ENCODE measurements at regions not wholly inside any gene's neighbourhood (a gene's known extent, or its start where the extent isn't known, plus 50 kb on each side); places are given as distances from the start of the nearest gene placed in this dataset.
"Not testable (repeated sequence)": the region's sequence is repeated elsewhere in the genome, so short reads cannot be mapped to it uniquely, and the experiment has no call there.

DNA sequence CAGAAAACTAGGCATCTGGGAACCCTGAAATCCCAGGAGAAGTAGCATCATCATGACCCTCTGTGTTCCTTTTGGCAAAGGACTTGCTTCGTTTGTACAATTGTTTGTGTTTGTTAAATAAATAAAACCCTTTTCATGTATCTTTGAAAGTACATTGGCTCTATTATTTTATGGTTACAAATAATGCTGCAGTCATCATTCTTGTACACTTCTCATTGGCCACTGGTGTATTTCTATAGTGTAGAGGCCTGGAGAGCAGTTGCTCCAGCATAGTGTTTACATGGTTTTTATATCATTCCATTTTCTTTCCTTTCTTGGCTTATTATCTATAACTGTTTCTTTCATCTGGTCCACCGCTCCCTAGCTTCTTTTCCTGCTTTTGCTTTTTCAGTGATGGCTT lies 253.3 kb downstream of the FAM72C start:
- intact Hi-C loops (cut with DNase I) = no loop called here
- FAIRE-seq (no peak), DNase-seq (no peak)
- TF ChIP-seq, protein P1, sequence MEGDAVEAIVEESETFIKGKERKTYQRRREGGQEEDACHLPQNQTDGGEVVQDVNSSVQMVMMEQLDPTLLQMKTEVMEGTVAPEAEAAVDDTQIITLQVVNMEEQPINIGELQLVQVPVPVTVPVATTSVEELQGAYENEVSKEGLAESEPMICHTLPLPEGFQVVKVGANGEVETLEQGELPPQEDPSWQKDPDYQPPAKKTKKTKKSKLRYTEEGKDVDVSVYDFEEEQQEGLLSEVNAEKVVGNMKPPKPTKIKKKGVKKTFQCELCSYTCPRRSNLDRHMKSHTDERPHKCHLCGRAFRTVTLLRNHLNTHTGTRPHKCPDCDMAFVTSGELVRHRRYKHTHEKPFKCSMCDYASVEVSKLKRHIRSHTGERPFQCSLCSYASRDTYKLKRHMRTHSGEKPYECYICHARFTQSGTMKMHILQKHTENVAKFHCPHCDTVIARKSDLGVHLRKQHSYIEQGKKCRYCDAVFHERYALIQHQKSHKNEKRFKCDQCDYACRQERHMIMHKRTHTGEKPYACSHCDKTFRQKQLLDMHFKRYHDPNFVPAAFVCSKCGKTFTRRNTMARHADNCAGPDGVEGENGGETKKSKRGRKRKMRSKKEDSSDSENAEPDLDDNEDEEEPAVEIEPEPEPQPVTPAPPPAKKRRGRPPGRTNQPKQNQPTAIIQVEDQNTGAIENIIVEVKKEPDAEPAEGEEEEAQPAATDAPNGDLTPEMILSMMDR (IDR thresholded peaks at IDR 0.05; ENCODE audit: borderline replicate concordance, extremely low read depth, insufficient read depth) = no peak
- H3K36me3 ChIP-seq (ENCODE audit: control insufficient read depth in 2 of 3, insufficient read depth in 3 of 3, low read length in 3 of 3) = no peaks in the 10 kb centered on the region
- H3K9me3 ChIP-seq (ENCODE audit: control insufficient read depth in 2 of 3, insufficient read depth in 1 of 3, low read length in 3 of 3) = no peaks in the 10 kb centered on the region
- H3K9ac ChIP-seq (ENCODE audit: low read length in 3 of 3) = no peak overlapping the region
- H3K4me1 ChIP-seq (ENCODE audit: control insufficient read depth in 2 of 3, insufficient read depth in 2 of 3, low read depth in 1 of 3, low read length in 3 of 3) = no peaks in the 10 kb centered on the region
- no peaks in the 10 kb centered on the region for H3K27me3 ChIP-seq (ENCODE audit: control insufficient read depth, insufficient read depth, low read length)
- H3K27ac ChIP-seq (ENCODE audit: low read depth in 2 of 2, low read length in 2 of 2) = no peak overlapping the region
- no peak overlapping the region for H3K4me3 ChIP-seq (ENCODE audit: low read length in 3 of 3)

DNA sequence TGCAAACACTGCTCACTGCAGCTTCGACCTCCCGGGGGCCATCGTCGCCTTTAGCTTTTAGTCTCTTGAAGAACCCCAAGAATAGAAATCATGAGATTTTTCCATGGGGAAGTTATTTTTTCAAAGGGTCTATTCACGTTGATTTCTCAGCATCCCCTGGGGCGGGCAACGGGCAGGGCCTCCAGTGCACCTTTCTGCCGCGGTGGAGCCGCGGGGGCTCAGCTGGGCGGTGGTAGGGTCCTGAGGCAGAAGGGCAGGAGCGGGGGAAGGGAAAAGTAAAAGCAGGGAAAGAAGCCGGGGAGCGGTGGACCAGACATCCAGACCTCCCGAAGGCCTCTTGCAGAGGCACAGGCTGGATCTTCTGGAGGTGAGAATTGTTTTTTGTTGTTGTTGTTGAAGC lies 253.8 kb downstream of the FAM72C start:
- FAIRE-seq = no peak
- H3K27me3 ChIP-seq (ENCODE audit: control insufficient read depth, insufficient read depth, low read length) = no peaks in the 10 kb centered on the region

DNA sequence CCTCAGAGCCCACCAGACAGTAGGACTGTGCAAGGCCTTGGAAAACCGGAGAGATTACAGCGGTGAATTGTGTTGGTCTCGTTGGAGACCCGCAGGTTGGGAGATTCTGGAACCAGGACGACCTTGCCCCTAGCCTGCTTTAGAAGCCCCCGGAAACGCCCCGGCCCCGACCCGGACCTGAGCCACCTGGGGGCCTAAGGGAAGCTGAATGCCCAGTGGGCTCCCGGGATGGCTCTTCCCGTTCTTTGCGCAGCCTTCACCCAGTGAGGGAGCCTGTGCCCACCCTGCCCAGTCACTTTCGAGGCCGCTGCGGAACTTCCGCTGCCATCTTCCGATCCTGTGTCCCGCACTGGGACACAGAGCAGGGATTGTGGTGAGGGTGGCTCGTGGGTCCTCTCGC lies 254.4 kb downstream of the FAM72C start:
- Histone ChIP-seq H3K27ac (ENCODE audit: low read depth in 2 of 2, low read length in 2 of 2) (no peak overlapping the region), H3K27me3 (ENCODE audit: control insufficient read depth, insufficient read depth, low read length) (no peaks in the 10 kb centered on the region), H3K9ac (ENCODE audit: low read length in 3 of 3) (no peak overlapping the region), H3K4me3 (ENCODE audit: low read length in 3 of 3) (no peak overlapping the region), H3K4me1 (ENCODE audit: control insufficient read depth in 2 of 3, insufficient read depth in 2 of 3, low read depth in 1 of 3, low read length in 3 of 3) (no peaks in the 10 kb centered on the region), H3K36me3 (ENCODE audit: control insufficient read depth in 2 of 3, insufficient read depth in 3 of 3, low read length in 3 of 3) (no peaks in the 10 kb centered on the region), H3K9me3 (ENCODE audit: control insufficient read depth in 2 of 3, insufficient read depth in 1 of 3, low read length in 3 of 3) (no peaks in the 10 kb centered on the region)
- no peak for DNase-seq
- intact Hi-C loops (cut with DNase I) = no loop called here
- no peak for FAIRE-seq
- TF ChIP-seq, protein P1 (IDR thresholded peaks at IDR 0.05; ENCODE audit: borderline replicate concordance, extremely low read depth, insufficient read depth) = no peak

More for the DNA sequence above, 253.8 kb downstream of the FAM72C start:
- Histone ChIP-seq H3K27ac (ENCODE audit: low read depth in 2 of 2, low read length in 2 of 2) (no peak overlapping the region), H3K4me1 (ENCODE audit: control insufficient read depth in 2 of 3, insufficient read depth in 2 of 3, low read depth in 1 of 3, low read length in 3 of 3) (no peaks in the 10 kb centered on the region), H3K9ac (ENCODE audit: low read length in 3 of 3) (no peak overlapping the region), H3K4me3 (ENCODE audit: low read length in 3 of 3) (no peak overlapping the region), H3K36me3 (ENCODE audit: control insufficient read depth in 2 of 3, insufficient read depth in 3 of 3, low read length in 3 of 3) (no peaks in the 10 kb centered on the region), H3K9me3 (ENCODE audit: control insufficient read depth in 2 of 3, insufficient read depth in 1 of 3, low read length in 3 of 3) (no peaks in the 10 kb centered on the region)
- no peak for DNase-seq
- TF ChIP-seq, protein P1 (IDR thresholded peaks at IDR 0.05; ENCODE audit: borderline replicate concordance, extremely low read depth, insufficient read depth) = no peak
- intact Hi-C loops (cut with DNase I) = no loop called here

DNA sequence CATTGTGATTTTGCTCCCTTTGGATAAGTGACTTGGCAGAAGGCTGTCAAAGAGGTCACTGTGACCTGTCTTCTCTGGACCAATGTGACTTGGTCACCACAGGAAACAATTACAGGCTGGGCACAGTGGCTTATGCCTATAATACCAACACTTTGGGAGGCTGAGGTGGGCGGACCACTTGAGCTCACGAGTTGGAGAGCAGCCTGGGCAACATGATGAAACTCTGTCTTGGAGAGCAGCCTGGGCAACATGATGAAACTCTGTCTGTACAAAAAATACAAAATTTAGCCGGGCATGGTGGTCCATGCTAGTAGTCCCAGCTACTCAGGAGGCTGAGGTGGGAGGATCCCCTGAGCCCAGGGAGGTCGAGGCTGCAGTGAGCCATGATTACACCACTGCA lies 256.9 kb downstream of the FAM72C start:
- H3K9me3 ChIP-seq (ENCODE audit: control insufficient read depth in 2 of 3, insufficient read depth in 1 of 3, low read length in 3 of 3); H3K27me3 ChIP-seq (ENCODE audit: control insufficient read depth, insufficient read depth, low read length); H3K4me3 ChIP-seq (ENCODE audit: low read length in 3 of 3); FAIRE-seq; H3K4me1 ChIP-seq (ENCODE audit: control insufficient read depth in 2 of 3, insufficient read depth in 2 of 3, low read depth in 1 of 3, low read length in 3 of 3); H3K36me3 ChIP-seq (ENCODE audit: control insufficient read depth in 2 of 3, insufficient read depth in 3 of 3, low read length in 3 of 3); H3K9ac ChIP-seq (ENCODE audit: low read length in 3 of 3); intact Hi-C loops (cut with DNase I); H3K27ac ChIP-seq (ENCODE audit: low read depth in 2 of 2, low read length in 2 of 2); DNase-seq: not testable (repeated sequence)
